Limb (tissue), 2 donors: ENCODE measurements at regions not wholly inside any gene's neighbourhood (a gene's known extent, or its start where the extent isn't known, plus 50 kb on each side); places are given as distances from the start of the nearest gene placed in this dataset.
A peak's percentile ranks its signal among the peaks of the same experiment; 100 is the strongest.

Experiments
- DNase-seq, 2 donors: peaks; one replicate each; pipeline ENCODE4 v3.0.0-alpha.2; 2016; ENCODE audit errors: extremely low spot score in 2 of 2

- DNase-seq = no peak
These were observed 95.4 kb downstream of the RAB18 start for GRCh38 chr10:27599546-27599945.

GRCh38 chr10:27600930-27601329 lies 96.8 kb downstream of the RAB18 start:
- DNase-seq = no peak

GRCh38 chr10:27601503-27601902 lies 97.4 kb downstream of the RAB18 start:
- DNase-seq = no peak

GRCh38 chr10:27601946-27602538 lies 97.9 kb downstream of the RAB18 start:
- no peak for DNase-seq

GRCh38 chr10:27603104-27603503 lies 99.0 kb downstream of the RAB18 start:
- no peak for DNase-seq

GRCh38 chr10:27605318-27605717 lies 101.2 kb downstream of the RAB18 start:
- DNase-seq = no peak

GRCh38 chr10:27607591-27607990 lies 103.5 kb downstream of the RAB18 start:
- no peak for DNase-seq

- no peak for DNase-seq
These were observed 107.1 kb downstream of the RAB18 start for GRCh38 chr10:27611236-27611635.

GRCh38 chr10:27611744-27612550 lies 107.8 kb downstream of the RAB18 start:
- peak in 1 of 2 donors; percentile 68 for DNase-seq

GRCh38 chr10:27612551-27613035 lies 108.5 kb downstream of the RAB18 start:
- no peak for DNase-seq

- no peak for DNase-seq
These were observed 110.7 kb downstream of the RAB18 start for GRCh38 chr10:27614776-27615175.

- DNase-seq = no peak
These were observed 114.0 kb downstream of the RAB18 start for GRCh38 chr10:27618036-27618615.

GRCh38 chr10:27618906-27619305 lies 114.8 kb downstream of the RAB18 start:
- DNase-seq = no peak

- no peak for DNase-seq
These were observed 115.2 kb downstream of the RAB18 start for GRCh38 chr10:27619329-27619728.

- DNase-seq = peak; percentile 62 to 92
These were observed 116.6 kb downstream of the RAB18 start for GRCh38 chr10:27620430-27621397.

- no peak for DNase-seq
These were observed 117.4 kb downstream of the RAB18 start for GRCh38 chr10:27621461-27621860.

GRCh38 chr10:27622596-27622995 lies 118.5 kb downstream of the RAB18 start:
- no peak for DNase-seq
